Muscle layer of duodenum (tissue), 2 donors: ENCODE measurements at regions not wholly inside any gene's neighbourhood (a gene's known extent, or its start where the extent isn't known, plus 50 kb on each side); places are given as distances from the start of the nearest gene placed in this dataset.

Source experiments
- H3K27ac ChIP-seq: one replicate; pipeline ENCODE4 v1.7.0; 2013; ENCODE audit warnings: mild to moderate bottlenecking, low read length
- H3K27me3 ChIP-seq: one replicate; pipeline ENCODE4 v1.7.0; 2013; ENCODE audit warnings: low read depth, mild to moderate bottlenecking, control low read depth, low read length
- H3K36me3 ChIP-seq, 2 donors: one replicate each; pipeline ENCODE4 v1.7.0; 2013; ENCODE audit warnings: low read length in 2 of 2, control low read depth in 1 of 2, mild to moderate bottlenecking in 1 of 2; ENCODE audit not compliant: insufficient read depth in 2 of 2, control insufficient read depth in 1 of 2
- H3K4me1 ChIP-seq, 2 donors: one replicate each; pipeline ENCODE4 v1.7.0; 2013; ENCODE audit warnings: low read length in 2 of 2, mild to moderate bottlenecking in 2 of 2, control low read depth in 1 of 2, moderate library complexity in 1 of 2; ENCODE audit not compliant: insufficient read depth in 2 of 2, control insufficient read depth in 1 of 2
- H3K4me3 ChIP-seq, 2 donors: one replicate each; pipeline ENCODE4 v1.7.0; 2013; ENCODE audit warnings: low read length in 2 of 2, low read depth in 1 of 2, mild to moderate bottlenecking in 1 of 2
- H3K9me3 ChIP-seq, 2 donors: one replicate each; pipeline ENCODE4 v1.7.0; 2013; ENCODE audit warnings: low read length in 2 of 2, control low read depth in 1 of 2, mild to moderate bottlenecking in 1 of 2; ENCODE audit not compliant: control insufficient read depth in 1 of 2
- donor health status: healthy.

- H3K9me3 ChIP-seq, result peaks cover 0 to 7% of the 10 kb centered on the region in 2 donors
- H3K27ac ChIP-seq, result no peak overlapping the region
- no peak overlapping the region for H3K4me3 ChIP-seq
- no peaks in the 10 kb centered on the region for H3K27me3 ChIP-seq
- no peaks in the 10 kb centered on the region for H3K36me3 ChIP-seq
- no peaks in the 10 kb centered on the region for H3K4me1 ChIP-seq
Measured at GRCh38 chr5:26231316-26231715, 807.1 kb downstream of the CDH9 start.

- no peak overlapping the region for H3K4me3 ChIP-seq
- peaks cover 0 to 3% of the 10 kb centered on the region in 2 donors for H3K9me3 ChIP-seq
- no peaks in the 10 kb centered on the region for H3K4me1 ChIP-seq
- no peaks in the 10 kb centered on the region for H3K36me3 ChIP-seq
- H3K27me3 ChIP-seq, result no peaks in the 10 kb centered on the region
- no peak overlapping the region for H3K27ac ChIP-seq
Measured at GRCh38 chr5:26229848-26230247, 808.5 kb downstream of the CDH9 start.

- Histone ChIP-seq H3K9me3 (peaks cover 0 to 3% of the 10 kb centered on the region in 2 donors), H3K4me1 (no peaks in the 10 kb centered on the region)
Measured at GRCh38 chr5:26227245-26227644, 811.1 kb downstream of the CDH9 start.

GRCh38 chr5:26205121-26205520 lies 833.3 kb downstream of the CDH9 start:
- Histone ChIP-seq H3K4me3 (no peak overlapping the region), H3K27ac (no peak overlapping the region), H3K27me3 (no peaks in the 10 kb centered on the region), H3K4me1 (no peaks in the 10 kb centered on the region), H3K36me3 (no peaks in the 10 kb centered on the region), H3K9me3 (no peaks in the 10 kb centered on the region)

More at GRCh38 chr5:26227245-26227644, 811.1 kb downstream of the CDH9 start:
- Histone ChIP-seq H3K36me3 (no peaks in the 10 kb centered on the region), H3K27me3 (no peaks in the 10 kb centered on the region), H3K4me3 (no peak overlapping the region), H3K27ac (no peak overlapping the region)

- Histone ChIP-seq H3K4me3 (no peak overlapping the region), H3K36me3 (no peaks in the 10 kb centered on the region), H3K27me3 (no peaks in the 10 kb centered on the region), H3K4me1 (no peaks in the 10 kb centered on the region), H3K27ac (no peak overlapping the region), H3K9me3 (no peaks in the 10 kb centered on the region)
Measured at GRCh38 chr5:26193626-26194025, 844.8 kb downstream of the CDH9 start.

- no peaks in the 10 kb centered on the region for H3K36me3 ChIP-seq
- H3K4me3 ChIP-seq, result no peak overlapping the region
- no peaks in the 10 kb centered on the region for H3K27me3 ChIP-seq
- H3K27ac ChIP-seq, result no peak overlapping the region
- H3K4me1 ChIP-seq, result no peaks in the 10 kb centered on the region
- no peaks in the 10 kb centered on the region for H3K9me3 ChIP-seq
Measured at GRCh38 chr5:26192486-26192885, 845.9 kb downstream of the CDH9 start.

- Histone ChIP-seq H3K27ac (no peak overlapping the region), H3K4me3 (no peak overlapping the region), H3K36me3 (no peaks in the 10 kb centered on the region), H3K9me3 (no peaks in the 10 kb centered on the region), H3K27me3 (no peaks in the 10 kb centered on the region), H3K4me1 (no peaks in the 10 kb centered on the region)
Measured at GRCh38 chr5:26181582-26181981, 856.8 kb downstream of the CDH9 start.

GRCh38 chr5:26148569-26149107 lies 889.7 kb downstream of the CDH9 start:
- Histone ChIP-seq H3K4me3 (no peak overlapping the region), H3K4me1 (no peaks in the 10 kb centered on the region), H3K27ac (no peak overlapping the region), H3K9me3 (no peaks in the 10 kb centered on the region), H3K36me3 (no peaks in the 10 kb centered on the region), H3K27me3 (no peaks in the 10 kb centered on the region)

- H3K4me1 ChIP-seq, result no peaks in the 10 kb centered on the region
- H3K36me3 ChIP-seq, result no peaks in the 10 kb centered on the region
- no peaks in the 10 kb centered on the region for H3K27me3 ChIP-seq
- H3K4me3 ChIP-seq, result no peak overlapping the region
- no peak overlapping the region for H3K27ac ChIP-seq
- H3K9me3 ChIP-seq, result no peaks in the 10 kb centered on the region
Measured at GRCh38 chr5:26143259-26143658, 895.1 kb downstream of the CDH9 start.

GRCh38 chr5:26121338-26121737 lies 917.0 kb downstream of the CDH9 start:
- Histone ChIP-seq H3K4me3 (no peak overlapping the region), H3K36me3 (no peaks in the 10 kb centered on the region), H3K27ac (no peak overlapping the region), H3K27me3 (no peaks in the 10 kb centered on the region), H3K9me3 (peaks cover 0 to 3% of the 10 kb centered on the region in 2 donors), H3K4me1 (no peaks in the 10 kb centered on the region)

- no peaks in the 10 kb centered on the region for H3K9me3 ChIP-seq
- H3K4me3 ChIP-seq, result no peak overlapping the region
- no peaks in the 10 kb centered on the region for H3K36me3 ChIP-seq
- H3K27me3 ChIP-seq, result no peaks in the 10 kb centered on the region
- no peaks in the 10 kb centered on the region for H3K4me1 ChIP-seq
- H3K27ac ChIP-seq, result no peak overlapping the region
Measured at GRCh38 chr5:26104175-26104574, 934.2 kb downstream of the CDH9 start.

GRCh38 chr5:26060212-26060611 lies 978.2 kb downstream of the CDH9 start:
- Histone ChIP-seq H3K36me3 (no peaks in the 10 kb centered on the region), H3K9me3 (no peaks in the 10 kb centered on the region), H3K27me3 (no peaks in the 10 kb centered on the region), H3K4me1 (no peaks in the 10 kb centered on the region), H3K4me3 (no peak overlapping the region), H3K27ac (no peak overlapping the region)
